Anterior cingulate cortex (tissue), 58 donors: ENCODE measurements at regions not wholly inside any gene's neighbourhood (a gene's known extent, or its start where the extent isn't known, plus 50 kb on each side); places are given as distances from the start of the nearest gene placed in this dataset.

Experiments
- DNase-seq, 58 donors: peaks; one replicate each; lab custom pipeline; 2025; lab: John Stamatoyannopoulos, UW

DNA sequence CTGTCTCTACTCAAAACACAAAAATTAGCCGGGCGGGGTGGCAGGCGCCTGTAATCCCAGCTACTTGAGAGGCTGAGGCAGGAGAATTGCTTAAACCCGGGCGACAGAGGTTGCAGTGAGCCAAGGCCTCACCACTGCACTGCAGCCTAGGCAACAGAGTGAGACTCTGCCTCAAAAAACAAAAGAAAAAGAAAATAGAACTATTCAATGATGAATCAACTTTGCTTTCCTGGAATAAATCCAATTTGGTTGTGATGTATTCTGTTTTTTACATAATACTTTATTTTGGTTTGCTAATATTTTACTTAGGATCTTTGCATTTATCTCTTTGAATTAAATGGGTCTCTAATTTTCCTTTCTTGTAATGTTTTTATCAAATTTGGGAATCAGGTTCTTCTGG, 86.3 kb upstream of the MBOAT2 start:
- DNase-seq: no peak

DNA sequence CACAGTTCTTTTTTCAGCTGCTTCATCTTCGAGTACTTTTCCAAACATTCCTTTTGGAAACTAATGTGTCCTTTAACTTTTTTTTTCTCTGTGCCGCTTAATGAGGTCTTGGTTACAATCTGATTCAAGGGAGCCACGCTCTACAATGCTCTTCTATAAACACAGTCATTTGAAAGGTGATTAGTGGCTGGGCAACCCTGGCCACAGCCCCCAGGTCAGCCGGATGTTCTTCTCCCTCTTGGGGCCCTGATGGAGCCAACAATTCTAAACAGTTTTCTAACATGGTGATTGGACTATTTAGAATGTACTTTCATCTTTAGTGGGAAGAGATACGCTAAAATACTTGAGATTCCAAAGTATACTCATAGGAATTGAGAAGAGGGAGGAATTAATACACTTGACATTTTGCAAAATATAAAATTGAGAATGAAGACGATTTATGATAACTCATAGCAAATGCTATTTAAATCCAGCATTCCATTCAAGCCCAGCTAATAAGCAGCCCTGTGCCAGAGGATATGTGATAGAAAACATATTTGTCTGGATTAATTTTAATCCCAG, 83.7 kb upstream of the MBOAT2 start:
- no peak for DNase-seq

GRCh38 chr2:9086465-9086864, 83.0 kb upstream of the MBOAT2 start:
- DNase-seq: no peak

DNA sequence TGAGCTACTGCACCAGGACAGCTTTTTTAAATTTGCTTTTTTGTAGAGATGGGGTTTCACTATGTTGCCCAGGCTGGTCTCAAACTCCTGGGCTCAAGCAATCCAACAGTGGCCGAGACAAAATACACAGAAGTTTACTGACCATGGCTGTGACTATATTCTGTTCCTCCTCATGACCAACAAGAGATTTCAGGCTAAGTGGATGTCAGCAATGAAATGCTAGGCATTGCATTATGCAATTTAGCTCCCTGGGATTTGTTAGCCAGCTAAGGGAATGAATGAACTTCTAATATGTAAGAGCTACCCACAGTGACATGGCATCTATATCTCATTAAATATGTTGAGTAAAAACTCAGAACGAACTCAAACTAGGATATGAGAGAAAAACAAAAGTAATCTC, 81.9 kb upstream of the MBOAT2 start:
- DNase-seq: no peak

GRCh38 chr2:9083287-9083686, 79.8 kb upstream of the MBOAT2 start:
- DNase-seq: no peak

GRCh38 chr2:9082158-9082557, 78.7 kb upstream of the MBOAT2 start:
- no peak for DNase-seq

GRCh38 chr2:9081750-9082149, 78.3 kb upstream of the MBOAT2 start:
- no peak for DNase-seq

- no peak for DNase-seq
These were observed 74.9 kb upstream of the MBOAT2 start for GRCh38 chr2:9078405-9078804.

DNA sequence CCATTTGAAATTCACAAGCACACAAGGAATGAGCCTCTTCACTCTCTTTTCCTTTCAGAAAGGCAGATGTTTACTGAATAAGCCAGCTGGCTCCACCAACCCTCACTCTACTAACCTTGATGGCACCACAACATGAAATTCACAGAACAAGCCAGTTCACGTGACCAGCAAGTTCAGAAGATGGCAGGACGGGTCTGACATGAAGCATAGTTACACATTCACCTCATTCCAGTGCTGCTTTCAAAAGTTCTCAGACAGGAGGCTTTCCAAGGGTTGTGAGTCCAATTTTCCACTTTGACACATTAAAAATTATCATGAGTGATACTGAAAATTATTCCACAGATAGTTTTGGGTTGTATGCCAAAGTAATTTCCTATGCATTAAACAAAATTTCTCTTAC, 74.2 kb upstream of the MBOAT2 start:
- no peak for DNase-seq

GRCh38 chr2:9076755-9077154, 73.3 kb upstream of the MBOAT2 start:
- no peak for DNase-seq

- DNase-seq: no peak
These were observed 72.7 kb upstream of the MBOAT2 start for GRCh38 chr2:9076210-9076609.

DNA sequence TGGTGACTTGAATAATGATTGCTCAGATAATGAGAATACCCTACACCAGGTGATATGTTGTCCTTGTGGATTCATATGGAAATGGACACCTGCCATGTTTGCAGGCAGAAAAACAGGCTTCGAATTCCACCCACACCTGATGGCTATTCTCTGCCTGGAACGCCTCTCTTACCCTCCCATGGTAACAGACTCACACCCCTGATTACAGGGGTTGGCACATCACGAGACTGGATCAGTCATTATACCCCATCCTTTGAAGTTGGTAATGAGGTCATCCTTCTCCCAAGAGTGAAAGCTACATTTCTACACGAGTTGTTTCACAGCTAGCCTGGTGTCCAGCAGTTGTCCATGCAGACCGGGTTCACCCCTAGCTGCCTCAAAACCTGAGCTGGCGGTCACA, 71.4 kb upstream of the MBOAT2 start:
- no peak for DNase-seq

DNA sequence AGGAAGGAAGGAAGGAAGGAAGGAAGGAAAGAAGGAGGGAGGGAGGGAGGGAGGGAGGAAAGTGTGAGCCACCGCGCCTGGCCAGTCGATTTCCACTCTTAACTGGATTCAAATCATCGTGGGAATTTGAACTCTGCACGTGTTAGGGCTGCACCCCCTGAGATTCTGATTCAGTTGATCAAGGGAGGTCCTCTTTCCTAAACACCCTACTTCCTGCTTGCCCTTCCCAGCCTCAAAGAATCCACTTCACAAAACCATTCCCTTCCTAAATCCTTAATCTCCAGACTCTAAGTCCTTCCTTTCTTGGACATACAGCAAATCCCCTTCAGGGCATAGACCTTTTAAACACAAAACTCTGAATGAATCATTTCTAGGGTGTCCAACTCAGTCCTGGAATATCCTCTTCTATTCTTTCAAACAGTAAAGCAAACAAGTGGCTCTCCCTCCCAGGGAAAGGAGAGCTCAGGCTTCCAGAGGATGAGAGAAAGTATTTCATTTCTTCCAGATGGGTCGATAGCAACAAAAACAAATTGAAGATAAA, 68.2 kb upstream of the MBOAT2 start:
- DNase-seq: no peak

DNA sequence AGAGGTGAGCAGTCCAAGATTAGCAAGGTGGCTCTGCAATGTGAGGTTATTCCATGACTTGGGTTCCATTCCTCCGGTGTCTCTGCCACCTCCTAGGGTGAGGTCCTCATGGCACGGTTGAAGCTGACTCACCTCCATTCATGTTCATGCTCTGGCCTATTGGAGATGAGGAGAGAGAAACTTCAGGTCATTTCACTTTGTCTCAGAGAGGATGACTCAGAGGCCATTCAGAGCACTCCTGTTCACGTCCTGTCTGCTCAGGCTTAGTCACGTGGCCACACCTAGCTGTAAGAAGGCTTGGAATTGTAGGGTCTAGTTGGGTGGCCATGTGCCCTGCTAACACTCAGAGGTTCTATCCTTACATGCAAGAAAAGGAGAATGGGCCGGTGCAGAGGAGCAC, 67.5 kb upstream of the MBOAT2 start:
- DNase-seq: no peak

DNA sequence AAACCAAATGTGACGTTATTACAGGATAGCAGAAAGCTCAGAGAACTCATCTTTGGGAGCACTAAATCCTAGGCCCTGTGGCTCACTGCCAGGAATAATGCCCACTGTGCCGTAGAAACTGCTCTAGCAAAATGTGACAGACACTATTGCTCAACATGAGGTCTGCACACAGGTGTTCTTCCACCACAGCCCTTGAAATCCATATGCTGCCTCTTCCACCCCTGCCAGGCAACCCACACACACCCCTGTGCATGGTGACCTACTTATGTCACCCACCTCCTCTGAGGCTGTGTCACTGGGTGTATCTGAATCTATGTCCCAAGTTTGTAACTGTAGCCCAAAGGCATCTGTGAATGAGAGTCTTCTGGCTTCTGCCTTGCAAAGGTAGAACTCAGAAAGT, 66.1 kb upstream of the MBOAT2 start:
- DNase-seq: no peak

DNA sequence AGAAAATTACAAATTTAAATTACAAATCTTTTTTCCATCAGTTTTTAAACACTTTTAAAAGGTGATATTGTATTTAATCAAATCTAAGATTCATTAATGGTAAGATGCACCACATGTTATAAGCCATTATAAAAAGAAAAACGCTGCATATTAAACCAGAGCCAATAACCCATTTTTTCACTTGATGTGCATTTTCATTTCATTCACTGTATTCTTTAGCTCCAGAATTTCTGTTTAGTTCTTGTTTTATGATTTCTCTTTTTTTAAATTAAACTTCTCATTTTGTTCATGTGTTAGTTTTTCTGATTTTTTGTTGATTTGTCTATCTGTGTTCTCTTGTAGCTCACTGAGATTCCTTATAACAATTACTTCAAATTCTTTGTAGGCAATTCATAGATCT, 62.4 kb upstream of the MBOAT2 start:
- DNase-seq: no peak

- DNase-seq: no peak
These were observed 59.6 kb upstream of the MBOAT2 start for GRCh38 chr2:9063023-9063606.

DNA sequence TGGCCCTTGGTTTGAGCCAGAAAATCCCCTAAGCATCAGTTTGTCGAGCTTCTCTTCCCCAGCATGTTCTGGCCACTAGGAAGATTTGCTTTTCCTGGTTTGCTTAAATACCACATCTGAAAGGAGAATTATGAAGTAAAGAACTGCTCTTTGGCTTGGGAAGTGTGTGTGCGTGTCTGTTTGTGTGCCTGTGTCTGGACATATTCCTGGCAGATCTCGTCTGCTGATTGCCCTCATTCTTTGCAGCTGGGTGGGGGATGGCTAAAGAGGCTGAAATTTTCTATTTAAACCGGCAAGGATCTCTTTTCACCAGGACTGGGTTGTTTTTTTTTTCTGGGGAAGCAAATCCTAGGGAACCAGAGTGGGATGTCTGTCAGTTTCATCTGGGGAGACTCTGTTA, 57.3 kb upstream of the MBOAT2 start:
- DNase-seq: no peak

- no peak for DNase-seq
These were observed 54.7 kb upstream of the MBOAT2 start for GRCh38 chr2:9057939-9058761.

DNA sequence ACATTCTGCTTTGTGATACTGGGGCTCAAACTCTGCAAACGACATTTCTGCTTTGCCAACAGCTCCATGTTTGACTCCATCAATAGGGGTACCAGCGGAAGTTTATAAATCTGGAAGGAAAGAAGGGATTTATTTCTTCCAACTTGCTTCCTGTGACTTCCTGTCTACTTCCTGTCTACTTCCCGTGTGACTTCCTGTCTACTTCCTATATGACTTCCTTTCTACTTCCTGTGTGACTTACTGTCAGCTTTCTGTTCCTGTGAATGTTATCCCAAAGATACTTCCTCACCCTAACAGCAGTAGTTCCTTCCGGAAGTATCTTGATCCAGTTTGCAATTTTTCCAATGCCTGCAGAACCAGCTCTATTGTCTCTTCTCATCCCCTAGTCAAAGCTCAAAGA, 52.0 kb upstream of the MBOAT2 start:
- no peak for DNase-seq

- no peak for DNase-seq
These were observed 50.0 kb upstream of the MBOAT2 start for GRCh38 chr2:9053534-9053931.
